Chondrocyte (in vitro differentiated cells): ENCODE measurements at regions not wholly inside any gene's neighbourhood (a gene's known extent, or its start where the extent isn't known, plus 50 kb on each side); places are given as distances from the start of the nearest gene placed in this dataset.

Experiments
- DNase-seq: peaks from one replicate; pipeline ENCODE4 v3.0.0; 2021; ENCODE audit warnings: mixed read lengths, low spot score
- H3K27ac Mint-ChIP-seq: one replicate; pipeline ENCODE4 v1.8.0; 2021; ENCODE audit warnings: mild to moderate bottlenecking, moderate library complexity, mixed read lengths; ENCODE audit not compliant: unreplicated experiment
- H3K27me3 Mint-ChIP-seq: 2 replicates; pipeline ENCODE4 v1.8.0; 2021; ENCODE audit warnings: low read depth, mixed read lengths
- H3K36me3 Mint-ChIP-seq: 2 replicates; pipeline ENCODE4 v1.8.0; 2021; ENCODE audit warnings: low read depth, mixed read lengths
- H3K4me1 Mint-ChIP-seq: 2 replicates; pipeline ENCODE4 v1.8.0; 2021; ENCODE audit warnings: low read depth, mild to moderate bottlenecking, mixed read lengths
- H3K4me3 Mint-ChIP-seq: one replicate; pipeline ENCODE4 v1.8.0; 2021; ENCODE audit warnings: mild to moderate bottlenecking, moderate library complexity, mixed read lengths; ENCODE audit not compliant: unreplicated experiment
- H3K9me3 Mint-ChIP-seq: 2 replicates; pipeline ENCODE4 v1.8.0; 2021; ENCODE audit warnings: low read depth, mixed read lengths
- TF ChIP-seq, protein P1 (sequence below): fragments of 200-600 bp; sonication (generic); IDR thresholded peaks from 2 replicates; pipeline ENCODE4 v1.5.0; 2021; ENCODE audit warnings: antibody characterized with exemption, mild to moderate bottlenecking, moderate library complexity

DNA sequence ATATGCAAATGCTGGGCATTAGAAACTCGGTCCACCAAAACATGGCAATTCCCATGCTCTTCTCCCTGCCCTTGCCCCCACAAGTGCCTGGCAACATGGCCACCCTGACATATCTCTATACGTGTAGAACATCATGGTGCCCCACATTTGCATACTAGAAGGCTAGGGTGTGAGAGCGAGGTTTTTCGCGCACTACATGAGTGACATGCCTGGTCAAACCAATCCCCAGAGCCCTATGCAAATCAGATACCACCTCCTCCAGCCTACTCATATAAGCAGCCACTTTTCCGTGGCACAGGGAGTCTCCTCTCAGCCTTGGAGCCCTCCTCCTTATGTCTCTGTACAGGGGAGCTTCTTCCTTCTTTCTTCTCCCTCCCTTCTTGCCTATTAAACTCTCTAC, 296.1 kb upstream of the GULP1 start:
- H3K4me3 Mint-ChIP-seq = no peak overlapping the region
- H3K36me3 Mint-ChIP-seq = no peaks in the 10 kb centered on the region
- TF ChIP-seq, protein P1, sequence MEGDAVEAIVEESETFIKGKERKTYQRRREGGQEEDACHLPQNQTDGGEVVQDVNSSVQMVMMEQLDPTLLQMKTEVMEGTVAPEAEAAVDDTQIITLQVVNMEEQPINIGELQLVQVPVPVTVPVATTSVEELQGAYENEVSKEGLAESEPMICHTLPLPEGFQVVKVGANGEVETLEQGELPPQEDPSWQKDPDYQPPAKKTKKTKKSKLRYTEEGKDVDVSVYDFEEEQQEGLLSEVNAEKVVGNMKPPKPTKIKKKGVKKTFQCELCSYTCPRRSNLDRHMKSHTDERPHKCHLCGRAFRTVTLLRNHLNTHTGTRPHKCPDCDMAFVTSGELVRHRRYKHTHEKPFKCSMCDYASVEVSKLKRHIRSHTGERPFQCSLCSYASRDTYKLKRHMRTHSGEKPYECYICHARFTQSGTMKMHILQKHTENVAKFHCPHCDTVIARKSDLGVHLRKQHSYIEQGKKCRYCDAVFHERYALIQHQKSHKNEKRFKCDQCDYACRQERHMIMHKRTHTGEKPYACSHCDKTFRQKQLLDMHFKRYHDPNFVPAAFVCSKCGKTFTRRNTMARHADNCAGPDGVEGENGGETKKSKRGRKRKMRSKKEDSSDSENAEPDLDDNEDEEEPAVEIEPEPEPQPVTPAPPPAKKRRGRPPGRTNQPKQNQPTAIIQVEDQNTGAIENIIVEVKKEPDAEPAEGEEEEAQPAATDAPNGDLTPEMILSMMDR = no peak
- no peak for DNase-seq
- no peaks in the 10 kb centered on the region for H3K27me3 Mint-ChIP-seq
- no peaks in the 10 kb centered on the region for H3K9me3 Mint-ChIP-seq
- H3K27ac Mint-ChIP-seq = no peak overlapping the region
- H3K4me1 Mint-ChIP-seq = peaks cover 39% of the 10 kb centered on the region

DNA sequence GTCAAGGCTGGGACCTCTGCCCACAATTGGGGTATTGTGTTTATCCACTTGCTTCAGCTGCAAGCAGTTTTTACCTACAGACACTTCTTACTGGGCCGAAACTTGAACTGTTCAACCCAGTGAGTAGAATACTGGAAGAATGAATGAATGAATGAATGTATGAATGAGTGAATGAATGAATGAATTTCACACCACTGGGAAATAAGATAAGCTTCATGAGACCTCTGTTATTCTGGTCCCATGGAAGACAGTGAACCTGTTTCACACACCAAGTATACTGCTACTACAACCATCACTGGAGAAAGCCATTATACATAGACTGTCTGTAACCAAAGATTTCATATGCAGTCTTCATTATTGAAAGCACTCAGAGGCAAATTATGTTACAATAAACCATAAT, 295.0 kb upstream of the GULP1 start:
- Mint-ChIP-seq H3K27me3 (no peaks in the 10 kb centered on the region), H3K4me1 (peaks cover 35% of the 10 kb centered on the region), H3K4me3 (no peak overlapping the region), H3K36me3 (no peaks in the 10 kb centered on the region), H3K9me3 (no peaks in the 10 kb centered on the region), H3K27ac (no peak overlapping the region)
- DNase-seq = no peak
- TF ChIP-seq, protein P1 = no peak

DNA sequence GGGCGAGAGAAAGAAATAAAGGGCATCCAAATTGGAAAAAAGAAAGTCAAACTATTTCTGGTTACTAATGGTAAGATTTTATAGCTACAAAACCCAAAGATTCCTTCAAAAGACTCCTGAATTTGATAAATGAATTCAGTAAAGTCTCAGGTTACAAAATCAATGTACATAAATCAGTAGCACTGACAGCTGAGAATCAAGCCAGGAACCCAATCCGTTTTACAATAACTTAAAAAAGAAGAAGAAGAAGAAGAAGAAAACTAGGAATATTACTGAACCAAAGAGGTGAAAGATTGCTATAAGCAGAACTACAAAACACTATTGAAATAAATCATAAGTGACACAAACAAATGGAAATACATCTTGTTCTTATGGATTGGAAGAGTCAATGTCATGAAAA, 291.5 kb upstream of the GULP1 start:
- DNase-seq = no peak
- H3K27me3 Mint-ChIP-seq = no peaks in the 10 kb centered on the region
- no peaks in the 10 kb centered on the region for H3K9me3 Mint-ChIP-seq
- H3K27ac Mint-ChIP-seq = no peak overlapping the region
- TF ChIP-seq, protein P1 = no peak
- peaks cover 5% of the 10 kb centered on the region for H3K4me1 Mint-ChIP-seq
- H3K4me3 Mint-ChIP-seq = no peak overlapping the region
- no peaks in the 10 kb centered on the region for H3K36me3 Mint-ChIP-seq

DNA sequence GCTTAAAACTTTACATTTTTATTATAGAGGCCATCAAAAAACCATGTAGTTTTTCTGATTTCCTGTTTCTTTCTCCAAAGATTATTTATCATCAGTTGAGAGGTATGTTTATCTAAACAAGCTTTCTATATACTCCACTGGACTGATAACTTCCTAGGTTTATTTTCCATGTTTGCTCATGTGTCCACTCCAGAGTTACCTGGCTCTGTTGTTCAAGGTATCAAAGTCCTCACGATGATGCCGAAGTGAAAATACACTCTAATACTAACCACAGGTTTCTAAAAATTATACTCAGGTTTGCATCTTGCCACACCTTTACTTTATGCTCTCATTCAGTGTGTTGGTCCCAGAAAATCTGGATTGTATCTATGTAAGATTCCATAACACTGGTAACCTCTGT, 287.9 kb upstream of the GULP1 start:
- TF ChIP-seq, protein P1 = no peak
- H3K4me3 Mint-ChIP-seq = no peak overlapping the region
- H3K27ac Mint-ChIP-seq = no peak overlapping the region
- H3K4me1 Mint-ChIP-seq = peaks cover 3% of the 10 kb centered on the region
- no peaks in the 10 kb centered on the region for H3K9me3 Mint-ChIP-seq
- no peaks in the 10 kb centered on the region for H3K36me3 Mint-ChIP-seq
- no peaks in the 10 kb centered on the region for H3K27me3 Mint-ChIP-seq
- DNase-seq = no peak

DNA sequence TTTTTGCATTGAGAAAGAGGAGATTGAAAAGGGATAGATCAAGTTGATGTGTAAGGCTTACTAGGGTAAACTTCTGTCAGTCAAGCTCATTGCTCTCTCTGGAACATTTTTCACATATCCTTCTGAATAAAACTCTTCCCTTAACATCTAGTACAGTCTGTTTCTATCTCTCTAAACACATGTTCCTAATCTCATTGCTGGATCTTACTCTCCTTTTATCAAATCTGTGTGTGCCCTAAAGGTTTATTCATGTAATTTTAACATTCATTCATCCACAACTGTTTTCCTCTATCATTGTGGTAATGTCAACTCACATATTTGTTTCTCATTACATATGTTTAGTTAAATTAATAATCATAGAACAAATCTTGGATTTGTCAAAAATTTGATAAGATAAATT, 277.9 kb upstream of the GULP1 start:
- Mint-ChIP-seq H3K27me3 (peaks cover 2% of the 10 kb centered on the region), H3K4me3 (no peak overlapping the region), H3K27ac (no peak overlapping the region), H3K9me3 (no peaks in the 10 kb centered on the region), H3K36me3 (peaks cover 4% of the 10 kb centered on the region), H3K4me1 (no peaks in the 10 kb centered on the region)
- DNase-seq = no peak
- TF ChIP-seq, protein P1 = no peak
